Parathyroid adenoma (tissue), 2 donors: ENCODE measurements at regions not wholly inside any gene's neighbourhood (a gene's known extent, or its start where the extent isn't known, plus 50 kb on each side); places are given as distances from the start of the nearest gene placed in this dataset.

Experiments used
- H2AFZ ChIP-seq: fragments of 300-600 bp; sonication (generic); one replicate; pipeline ENCODE4 v1.7.0; 2017; ENCODE audit warnings: antibody characterized with exemption, mild to moderate bottlenecking
- H3K27ac ChIP-seq: fragments of 300-600 bp; sonication (generic); one replicate; pipeline ENCODE4 v1.7.0; 2017
- H3K27me3 ChIP-seq: fragments of 300-600 bp; sonication (generic); one replicate; pipeline ENCODE4 v1.7.0; 2017; ENCODE audit warnings: low read length; ENCODE audit not compliant: control insufficient read depth, insufficient read depth
- H3K36me3 ChIP-seq: fragments of 300-600 bp; sonication (generic); one replicate; pipeline ENCODE4 v1.7.0; 2017; ENCODE audit warnings: low read length; ENCODE audit not compliant: control insufficient read depth, insufficient read depth
- H3K4me1 ChIP-seq: fragments of 300-600 bp; sonication (generic); one replicate; pipeline ENCODE4 v1.7.0; 2017; ENCODE audit warnings: control low read depth
- H3K4me2 ChIP-seq: fragments of 300-600 bp; sonication (generic); one replicate; pipeline ENCODE4 v1.7.0; 2017; ENCODE audit warnings: low read length
- H3K4me3 ChIP-seq: fragments of 300-600 bp; sonication (generic); one replicate; pipeline ENCODE4 v1.7.0; 2017; ENCODE audit warnings: low read depth, low read length
- H3K79me2 ChIP-seq: fragments of 300-600 bp; sonication (generic); one replicate; pipeline ENCODE4 v1.7.0; 2017; ENCODE audit warnings: control low read depth
- H3K9ac ChIP-seq: fragments of 300-600 bp; sonication (generic); one replicate; pipeline ENCODE4 v1.7.0; 2017; ENCODE audit warnings: mild to moderate bottlenecking
- H3K9me3 ChIP-seq: fragments of 300-600 bp; sonication (generic); one replicate; pipeline ENCODE4 v1.7.0; 2017; ENCODE audit warnings: low read length; ENCODE audit not compliant: control insufficient read depth
- TF ChIP-seq, protein P1 (sequence below): fragments of 300-600 bp; sonication (generic); IDR thresholded peaks from one replicate; pipeline ENCODE4 v1.7.0; 2017; ENCODE audit warnings: antibody characterized with exemption, mild to moderate bottlenecking
- donor health status: primary hyperparathyroidism.

DNA sequence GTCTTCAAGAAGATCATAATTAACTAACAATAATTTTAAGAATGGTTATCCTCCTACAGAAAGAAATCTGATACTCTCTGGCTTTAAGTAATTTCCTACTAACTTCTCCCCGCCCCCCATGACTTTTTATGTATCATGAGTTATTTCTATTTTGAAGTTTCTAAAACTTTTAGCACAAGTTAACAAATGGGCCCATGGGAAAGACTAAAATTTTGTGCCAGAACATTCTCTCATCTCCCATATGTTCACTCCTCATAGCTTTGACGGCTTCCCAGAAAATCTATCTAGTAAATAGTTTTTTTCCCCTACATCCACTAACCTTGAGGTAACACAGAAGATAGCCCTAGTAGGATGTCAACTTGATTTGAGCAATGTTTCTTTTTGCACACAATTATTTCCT, 148.3 kb downstream of the POSTN start:
- Histone ChIP-seq H3K27ac (no peak overlapping the region), H3K4me2 (no peak overlapping the region), H3K27me3 (no peaks in the 10 kb centered on the region), H3K79me2 (no peaks in the 10 kb centered on the region), H3K9ac (no peak overlapping the region), H2AFZ (no peak overlapping the region), H3K36me3 (no peaks in the 10 kb centered on the region), H3K4me1 (no peaks in the 10 kb centered on the region), H3K9me3 (no peaks in the 10 kb centered on the region), H3K4me3 (no peak overlapping the region)
- TF ChIP-seq, protein P1, sequence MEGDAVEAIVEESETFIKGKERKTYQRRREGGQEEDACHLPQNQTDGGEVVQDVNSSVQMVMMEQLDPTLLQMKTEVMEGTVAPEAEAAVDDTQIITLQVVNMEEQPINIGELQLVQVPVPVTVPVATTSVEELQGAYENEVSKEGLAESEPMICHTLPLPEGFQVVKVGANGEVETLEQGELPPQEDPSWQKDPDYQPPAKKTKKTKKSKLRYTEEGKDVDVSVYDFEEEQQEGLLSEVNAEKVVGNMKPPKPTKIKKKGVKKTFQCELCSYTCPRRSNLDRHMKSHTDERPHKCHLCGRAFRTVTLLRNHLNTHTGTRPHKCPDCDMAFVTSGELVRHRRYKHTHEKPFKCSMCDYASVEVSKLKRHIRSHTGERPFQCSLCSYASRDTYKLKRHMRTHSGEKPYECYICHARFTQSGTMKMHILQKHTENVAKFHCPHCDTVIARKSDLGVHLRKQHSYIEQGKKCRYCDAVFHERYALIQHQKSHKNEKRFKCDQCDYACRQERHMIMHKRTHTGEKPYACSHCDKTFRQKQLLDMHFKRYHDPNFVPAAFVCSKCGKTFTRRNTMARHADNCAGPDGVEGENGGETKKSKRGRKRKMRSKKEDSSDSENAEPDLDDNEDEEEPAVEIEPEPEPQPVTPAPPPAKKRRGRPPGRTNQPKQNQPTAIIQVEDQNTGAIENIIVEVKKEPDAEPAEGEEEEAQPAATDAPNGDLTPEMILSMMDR, result no peak

DNA sequence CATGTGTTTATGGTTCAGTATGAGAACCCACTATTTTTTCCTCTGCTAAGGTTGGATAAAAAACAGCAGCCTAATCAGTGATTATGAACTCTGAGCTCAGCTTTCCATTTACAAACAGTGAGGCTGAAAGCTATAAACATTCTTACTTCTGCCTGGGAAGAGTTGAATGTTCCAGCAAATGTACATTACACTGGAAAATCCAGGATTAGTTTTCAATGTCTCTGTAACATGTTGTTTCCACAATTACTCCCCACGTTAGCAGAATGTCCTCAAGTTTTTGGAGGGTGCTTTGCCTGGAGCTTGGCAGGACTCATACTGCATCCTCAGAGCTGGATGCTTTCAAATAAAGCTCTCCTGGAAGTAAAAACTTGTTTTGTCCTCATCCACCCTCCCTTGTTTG, 150.4 kb downstream of the POSTN start:
- no peaks in the 10 kb centered on the region for H3K4me1 ChIP-seq
- H3K79me2 ChIP-seq, result no peaks in the 10 kb centered on the region
- H3K27me3 ChIP-seq, result no peaks in the 10 kb centered on the region
- H3K27ac ChIP-seq, result no peak overlapping the region
- TF ChIP-seq, protein P1, result no peak
- H3K9me3 ChIP-seq, result no peaks in the 10 kb centered on the region
- no peak overlapping the region for H3K9ac ChIP-seq
- H3K4me3 ChIP-seq, result no peak overlapping the region
- H2AFZ ChIP-seq, result no peak overlapping the region
- no peak overlapping the region for H3K4me2 ChIP-seq
- H3K36me3 ChIP-seq, result no peaks in the 10 kb centered on the region

DNA sequence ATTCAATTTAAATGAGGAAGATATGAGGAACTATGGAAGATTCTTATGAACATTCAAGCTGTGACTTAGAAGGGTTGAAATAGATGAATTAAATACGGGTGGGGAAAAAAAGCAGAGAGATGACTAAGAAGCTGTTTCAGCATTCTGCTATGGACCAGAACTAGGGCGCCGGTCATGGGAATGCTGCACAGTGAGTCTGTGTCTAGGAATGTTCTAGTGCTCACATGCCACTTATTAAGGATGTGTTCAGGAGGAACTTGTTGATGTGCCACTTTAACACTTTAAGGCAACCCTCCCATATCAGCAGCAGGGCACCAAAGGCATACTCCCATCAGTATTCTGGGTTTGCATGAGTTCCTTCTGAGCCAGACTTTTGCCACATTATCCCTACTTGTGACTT, 152.1 kb downstream of the POSTN start:
- Histone ChIP-seq H3K4me3 (no peak overlapping the region), H3K9me3 (no peaks in the 10 kb centered on the region), H3K79me2 (no peaks in the 10 kb centered on the region), H3K9ac (no peak overlapping the region), H3K4me1 (no peaks in the 10 kb centered on the region), H3K27me3 (no peaks in the 10 kb centered on the region), H3K36me3 (no peaks in the 10 kb centered on the region), H3K27ac (no peak overlapping the region), H3K4me2 (no peak overlapping the region), H2AFZ (no peak overlapping the region)
- TF ChIP-seq, protein P1, result no peak

DNA sequence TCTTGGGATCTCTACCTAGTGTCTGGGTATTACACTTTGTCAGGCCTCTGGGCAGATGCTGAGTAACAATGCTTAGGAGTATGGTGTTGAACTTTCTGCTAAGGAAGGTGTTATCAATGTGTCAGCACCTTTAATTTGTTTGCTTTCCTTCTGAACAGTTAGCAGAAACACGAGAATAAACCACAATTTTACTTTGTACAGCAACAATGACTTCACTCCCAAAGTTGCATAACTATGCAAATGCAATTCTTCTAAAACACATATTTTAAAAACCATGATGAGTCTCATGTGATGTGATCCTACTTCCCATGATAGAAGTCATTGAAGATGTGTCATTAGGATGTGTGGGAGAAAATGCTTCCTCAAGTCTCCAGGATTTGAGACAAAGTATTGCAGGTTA, 155.0 kb downstream of the POSTN start:
- Histone ChIP-seq H3K27ac (no peak overlapping the region), H3K4me3 (no peak overlapping the region), H3K27me3 (no peaks in the 10 kb centered on the region), H3K36me3 (no peaks in the 10 kb centered on the region), H3K9ac (no peak overlapping the region), H3K4me2 (no peak overlapping the region), H3K4me1 (no peaks in the 10 kb centered on the region), H3K9me3 (no peaks in the 10 kb centered on the region), H2AFZ (no peak overlapping the region), H3K79me2 (no peaks in the 10 kb centered on the region)
- TF ChIP-seq, protein P1, result no peak

DNA sequence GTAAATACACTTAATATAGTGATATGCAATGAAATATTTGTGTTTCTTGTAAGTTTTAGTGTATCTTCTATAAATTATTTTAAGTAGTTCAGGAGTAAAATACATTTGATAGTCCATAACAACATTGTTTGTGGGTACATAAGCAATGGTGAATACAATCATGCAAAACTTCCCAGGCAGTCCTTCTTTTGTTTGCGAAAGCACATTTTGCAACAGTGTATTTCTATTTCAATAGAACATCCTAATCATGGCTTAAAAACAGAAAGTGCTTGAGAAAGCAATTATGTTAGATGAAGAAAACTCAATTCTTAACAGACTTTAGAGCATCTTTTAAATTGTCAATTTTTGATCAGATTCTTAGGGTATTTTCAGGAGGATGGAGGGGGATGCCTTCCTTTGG, 155.6 kb downstream of the POSTN start:
- Histone ChIP-seq H3K4me1 (no peaks in the 10 kb centered on the region), H3K27me3 (no peaks in the 10 kb centered on the region), H3K27ac (no peak overlapping the region), H3K36me3 (no peaks in the 10 kb centered on the region), H3K9ac (no peak overlapping the region), H2AFZ (no peak overlapping the region), H3K79me2 (no peaks in the 10 kb centered on the region), H3K4me2 (no peak overlapping the region), H3K9me3 (no peaks in the 10 kb centered on the region), H3K4me3 (no peak overlapping the region)
- TF ChIP-seq, protein P1, result no peak
